GOT3 (cell line): ENCODE measurements at regions not wholly inside any gene's neighbourhood (a gene's known extent, or its start where the extent isn't known, plus 50 kb on each side); places are given as distances from the start of the nearest gene placed in this dataset.
A peak's percentile ranks its signal among the peaks of the same experiment; 100 is the strongest.

Experiments used
- DNase-seq: peaks from one replicate; lab custom pipeline; 2025; ENCODE audit warnings: mixed read lengths; lab: John Stamatoyannopoulos, UW

- peak; percentile 63 for DNase-seq
Measured at GRCh38 chr1:181142096-181142958, 53.8 kb downstream of the IER5 start.

DNA sequence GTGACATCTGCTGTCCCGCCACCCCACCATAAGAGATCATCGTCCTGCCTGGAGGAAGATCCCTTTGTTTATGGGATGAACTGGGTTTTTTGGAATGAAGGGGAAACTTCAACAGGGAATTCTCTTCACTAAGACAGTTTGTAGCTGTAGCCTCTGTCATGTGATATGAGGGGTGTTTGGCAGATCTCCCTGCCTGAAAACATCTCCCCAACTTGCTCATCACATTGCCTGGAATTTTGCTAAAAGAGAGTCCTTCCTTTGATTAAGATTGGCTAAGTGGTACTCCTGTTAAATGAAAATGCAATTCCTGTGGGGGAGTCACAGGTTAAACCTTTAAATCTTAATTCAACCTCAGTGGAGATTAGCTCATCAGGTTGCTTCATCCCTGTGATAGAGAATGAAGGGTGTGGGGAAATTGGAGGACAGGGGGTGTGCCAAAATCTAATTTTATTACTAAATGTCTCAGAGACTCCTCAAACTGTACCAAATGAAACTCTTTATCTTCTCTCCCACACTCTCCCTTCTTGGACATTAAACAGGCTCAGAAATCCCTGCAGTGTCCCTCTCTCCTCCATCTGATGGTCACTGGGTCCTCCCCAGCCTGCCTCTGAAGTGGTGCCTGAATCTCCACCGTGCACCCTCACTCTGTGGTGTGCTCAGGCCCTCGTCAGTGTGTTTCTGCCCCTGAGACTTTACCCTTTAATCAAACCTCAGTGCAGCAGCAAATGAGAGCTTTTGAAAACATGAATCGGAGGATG lies 54.8 kb downstream of the IER5 start:
- DNase-seq: no peak

DNA sequence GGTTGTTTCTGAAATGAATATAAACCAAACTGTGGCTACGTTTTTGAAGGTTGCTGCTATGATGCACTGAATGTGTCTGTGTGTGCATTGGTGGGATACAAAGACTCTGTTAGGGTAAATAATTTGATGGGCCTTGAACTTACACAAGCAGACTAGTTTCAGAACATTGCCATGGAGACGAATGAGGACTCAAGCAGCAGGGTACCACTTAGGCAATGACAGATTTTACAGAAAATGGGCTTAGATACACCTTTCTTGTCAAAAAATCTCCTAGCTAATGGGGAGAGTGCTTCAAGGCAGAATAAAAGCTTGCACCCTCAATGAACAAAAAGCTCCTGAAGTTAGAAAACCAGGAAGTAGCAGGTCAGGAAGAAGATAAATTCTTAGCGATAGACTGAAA lies 55.7 kb downstream of the IER5 start:
- no peak for DNase-seq

DNA sequence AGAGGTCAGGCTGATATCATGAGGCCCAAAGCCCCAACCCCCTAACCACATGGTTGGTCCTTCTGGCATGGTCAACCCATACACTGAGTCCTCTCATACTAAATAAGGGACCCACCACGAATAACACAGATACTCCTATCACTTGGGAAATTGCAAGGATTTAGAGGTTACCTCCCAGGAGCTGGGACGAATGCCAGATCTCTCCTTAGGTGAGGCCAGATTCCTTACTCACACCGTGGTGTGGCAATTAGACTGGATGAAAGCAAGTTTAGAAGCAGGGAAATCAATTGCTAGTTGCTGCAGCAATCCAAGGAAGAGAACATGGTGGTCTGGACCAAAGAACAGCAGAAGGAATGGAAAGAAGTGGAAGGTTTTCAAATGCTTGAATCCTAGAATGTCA lies 60.1 kb downstream of the IER5 start:
- no peak for DNase-seq

DNA sequence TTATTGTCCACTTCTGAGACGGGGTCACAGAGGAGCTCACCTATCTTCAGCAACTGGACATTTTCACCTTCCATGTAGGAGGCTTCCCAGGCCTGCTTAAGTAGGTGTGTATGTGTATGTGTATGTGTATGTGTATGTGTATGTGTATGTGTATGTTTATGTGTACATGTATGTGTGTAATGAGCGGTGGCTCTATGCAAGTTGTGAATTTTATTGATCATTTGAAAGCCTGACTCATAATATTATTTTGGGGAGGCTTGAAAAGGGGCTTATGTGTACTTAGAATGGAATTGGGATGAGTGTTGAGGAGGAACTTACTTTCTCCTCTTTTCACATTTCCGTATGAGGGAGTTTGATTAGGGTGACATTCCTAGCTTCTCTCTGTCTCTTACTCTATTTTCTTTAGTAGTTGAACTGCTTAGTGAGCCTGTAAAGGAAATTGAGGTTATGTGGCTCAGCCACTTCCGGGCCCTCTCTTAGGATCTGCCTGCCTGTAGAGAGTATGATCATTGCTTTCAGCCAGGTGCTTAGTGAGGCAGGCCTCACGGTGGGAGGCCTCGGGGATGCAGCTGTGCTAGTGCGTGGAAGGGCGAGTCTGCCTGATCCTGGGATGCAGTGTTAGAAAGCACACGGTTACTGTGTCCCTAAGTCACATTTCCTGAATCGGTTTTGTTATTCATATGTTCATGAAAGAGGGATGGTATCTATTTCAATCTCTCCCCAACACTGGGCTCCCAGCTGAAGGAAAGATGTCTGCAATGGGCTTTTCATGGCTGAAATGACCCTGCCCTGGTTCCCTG lies 61.0 kb downstream of the IER5 start:
- DNase-seq: no peak

DNA sequence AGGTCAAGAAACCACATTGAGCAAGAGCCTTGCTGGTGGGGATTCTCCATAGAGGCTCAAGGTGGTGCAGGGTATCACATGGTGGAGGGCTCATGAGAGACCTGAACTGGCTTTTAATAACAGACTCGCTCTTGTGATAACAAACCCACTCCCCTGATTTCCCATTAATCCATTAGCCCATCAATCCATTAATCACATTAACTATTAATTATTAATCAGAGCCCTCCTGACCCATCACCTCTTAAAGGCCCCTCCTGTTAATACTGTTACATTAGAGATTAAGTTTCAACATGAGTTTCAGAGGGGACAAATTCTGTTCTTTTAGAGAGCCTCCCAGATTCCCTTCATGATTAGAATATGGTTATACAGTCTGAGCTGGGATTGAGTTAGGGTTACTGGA lies 61.8 kb downstream of the IER5 start:
- no peak for DNase-seq

- DNase-seq: no peak
Measured at GRCh38 chr1:181150842-181151241, 62.3 kb downstream of the IER5 start.

DNA sequence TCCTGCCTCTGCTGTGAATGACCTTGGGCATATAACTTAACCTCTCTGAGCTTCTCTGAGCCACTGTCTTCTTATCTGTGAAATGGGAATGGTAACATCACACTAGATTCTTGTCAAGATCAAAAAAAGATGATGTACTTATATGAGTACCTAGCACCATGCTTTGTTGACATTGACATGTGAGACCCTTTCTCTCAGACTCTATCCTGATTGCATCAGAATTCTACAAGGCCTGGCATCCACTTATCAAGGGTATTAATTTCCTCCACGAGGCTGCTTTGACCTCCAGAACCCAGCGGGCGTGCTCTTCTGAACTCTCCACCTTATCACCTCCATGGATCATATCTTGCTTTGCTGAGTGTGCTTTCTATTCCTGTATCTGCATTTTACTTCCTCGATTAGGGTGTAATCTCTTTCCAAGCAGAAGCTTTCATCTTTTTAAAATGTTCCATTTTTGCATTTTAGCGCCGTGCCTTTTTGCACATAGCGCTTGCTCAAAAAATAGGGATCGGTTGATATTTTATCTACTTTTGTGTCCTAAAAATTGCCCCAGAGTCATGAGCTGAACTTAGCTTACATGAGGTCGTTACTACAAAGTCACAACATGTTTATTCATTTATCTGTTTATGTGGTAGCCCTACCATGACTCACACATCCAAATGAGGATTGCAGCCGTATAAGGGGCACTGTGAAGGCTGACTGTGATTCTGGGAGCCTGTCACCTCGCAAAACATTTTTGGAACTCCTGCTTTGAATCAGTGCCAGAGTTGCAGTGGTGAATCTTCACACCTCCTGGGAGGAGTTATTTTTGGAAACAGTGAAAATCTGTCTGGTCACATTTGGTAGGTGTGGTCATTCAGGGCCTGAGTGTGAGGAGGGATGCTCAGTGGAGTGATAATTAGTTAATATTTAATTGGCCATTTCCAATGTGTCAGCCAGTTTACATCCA lies 63.2 kb downstream of the IER5 start:
- no peak for DNase-seq

DNA sequence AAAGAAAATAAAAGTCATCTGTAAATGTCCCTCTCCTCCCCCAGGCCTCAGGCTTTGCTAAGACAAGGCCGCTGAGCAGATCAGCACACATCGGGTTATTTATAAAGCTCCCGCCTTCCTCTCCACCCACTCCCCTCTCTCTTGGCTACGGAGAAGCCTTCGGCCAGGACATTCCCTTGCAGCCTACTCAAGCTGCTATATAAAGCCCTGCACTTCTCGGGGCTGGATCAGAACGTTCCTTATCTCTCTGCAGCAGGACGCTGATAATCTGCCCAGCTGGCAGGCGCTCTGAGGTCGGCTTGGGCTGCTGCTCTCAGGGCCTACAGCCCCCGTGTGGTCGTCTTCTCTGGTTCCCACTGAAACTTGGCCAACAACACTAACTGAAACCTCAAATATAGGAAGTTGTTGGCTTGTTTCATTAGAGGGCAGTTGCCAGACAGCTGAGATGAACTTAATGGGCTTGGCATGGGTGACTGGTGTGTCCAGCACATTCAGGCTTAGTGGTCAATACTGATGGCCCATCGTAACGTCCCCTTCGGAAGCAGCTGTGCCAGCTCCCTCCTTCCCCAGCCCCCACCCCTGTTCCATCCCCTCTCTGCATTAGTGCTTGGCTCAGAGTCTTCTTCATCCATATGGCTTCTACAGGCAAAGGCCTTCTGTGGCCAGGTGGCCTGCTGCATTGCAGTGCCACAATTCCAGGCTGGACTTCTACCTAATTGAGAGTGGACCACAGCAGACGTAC lies 64.6 kb downstream of the IER5 start:
- DNase-seq: no peak

DNA sequence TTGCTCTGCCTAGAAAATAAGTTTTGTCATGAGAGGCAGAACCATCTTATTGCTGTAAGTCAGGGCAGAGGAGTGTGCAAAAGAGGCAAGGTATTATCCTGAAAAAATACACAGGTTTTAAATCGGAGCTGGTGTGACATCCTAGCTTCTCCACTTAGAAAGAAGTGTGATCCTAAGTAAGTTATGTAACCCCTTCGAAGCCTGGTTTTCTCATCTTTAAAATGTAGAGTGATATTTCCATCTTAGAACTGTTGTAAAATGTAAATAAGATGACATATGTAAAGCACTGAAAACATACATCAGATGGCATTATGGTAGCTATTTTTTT lies 65.1 kb downstream of the IER5 start:
- no peak for DNase-seq

DNA sequence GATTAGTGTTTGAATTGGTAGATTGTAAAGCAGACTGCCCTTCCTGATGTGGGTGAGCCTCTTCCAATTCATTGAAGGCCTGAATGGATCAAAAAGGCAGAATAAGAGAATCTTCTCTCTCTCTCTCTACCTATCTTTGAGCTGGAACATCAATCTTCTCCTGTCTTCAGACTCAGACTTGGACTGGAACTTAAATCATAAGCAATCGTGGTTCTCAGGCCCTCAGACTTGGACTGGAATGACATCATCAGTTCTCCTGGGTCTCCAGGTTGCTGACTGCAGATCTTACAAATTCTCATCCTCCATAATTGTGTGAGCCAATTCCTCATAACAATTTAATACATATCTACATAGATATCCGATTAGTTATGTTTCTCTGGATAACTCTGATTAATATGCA lies 66.8 kb downstream of the IER5 start:
- no peak for DNase-seq

GRCh38 chr1:181159451-181160140 lies 71.1 kb downstream of the IER5 start:
- DNase-seq: no peak

GRCh38 chr1:181160322-181160721 lies 71.8 kb downstream of the IER5 start:
- DNase-seq: no peak

- no peak for DNase-seq
Measured at GRCh38 chr1:181160998-181161870, 72.7 kb downstream of the IER5 start.

- DNase-seq: no peak
Measured at GRCh38 chr1:181163662-181164061, 75.2 kb downstream of the IER5 start.

DNA sequence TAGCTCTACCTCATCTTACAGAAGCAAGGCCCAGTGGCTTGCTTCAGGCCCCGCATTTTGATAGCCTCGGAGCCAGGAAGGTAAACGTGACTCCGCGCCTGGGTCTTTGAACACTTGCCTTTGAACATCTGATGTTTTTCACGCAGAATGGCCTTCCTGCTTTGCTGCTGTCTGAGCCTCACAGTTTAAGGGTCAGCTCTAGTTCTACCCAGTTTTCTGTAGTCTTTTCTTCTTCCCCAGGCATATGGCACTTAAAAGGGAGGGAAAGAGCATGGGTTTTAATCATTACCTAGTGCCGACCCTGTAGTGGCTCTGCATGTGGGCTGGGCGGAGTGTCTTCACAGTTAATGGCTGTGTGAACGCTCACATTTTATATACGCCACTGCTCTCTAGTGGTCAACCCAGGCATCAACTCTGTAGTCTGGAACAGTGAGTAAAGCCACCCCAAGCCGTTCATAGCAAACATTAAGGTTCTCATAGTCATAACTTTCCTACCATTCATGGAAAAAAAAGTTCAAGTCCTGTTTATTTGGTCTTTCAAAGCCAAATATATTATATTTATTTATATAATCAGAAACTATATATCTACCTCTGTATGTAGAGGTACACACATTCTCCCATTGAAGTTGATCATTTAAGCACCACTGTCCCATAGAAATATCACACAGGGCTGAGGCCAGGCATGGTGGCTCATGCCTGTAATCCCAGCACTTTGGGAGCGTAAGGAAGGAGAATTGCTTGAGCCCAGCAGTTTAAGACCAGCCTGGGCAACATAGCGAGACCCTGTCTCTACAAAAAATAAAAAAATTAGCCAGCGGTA lies 78.1 kb downstream of the IER5 start:
- DNase-seq: no peak

GRCh38 chr1:181169281-181169865 lies 80.9 kb downstream of the IER5 start:
- DNase-seq: no peak

GRCh38 chr1:181170194-181170593 lies 81.7 kb downstream of the IER5 start:
- no peak for DNase-seq
